SK-N-SH treated with all-trans-retinoic acid at 6 μM for 48 hours (cell line): ENCODE measurements at regions not wholly inside any gene's neighbourhood (a gene's known extent, or its start where the extent isn't known, plus 50 kb on each side); places are given as distances from the start of the nearest gene placed in this dataset.

Experiments used
- ATAC-seq: fragments of 200-7000 bp; cut with Tn5 transposase; 3 replicates; pipeline ENCODE4 v1.9.1; 2020; ENCODE audit warnings: mild to moderate bottlenecking, moderate library complexity
- ARNTL ChIP-seq: fragments of 450-650 bp; formaldehyde crosslinking; IDR thresholded peaks from 2 replicates; pipeline ENCODE4 v1.5.0; 2020; ENCODE audit warnings: low read depth, mild to moderate bottlenecking, moderate library complexity, borderline replicate concordance
- BACH2 ChIP-seq: fragments of 250-450 bp; sonication (Bioruptor Pico); IDR thresholded peaks from 2 replicates; pipeline ENCODE4 v1.9.0; 2021; ENCODE audit warnings: mild to moderate bottlenecking, borderline replicate concordance
- CSDC2 ChIP-seq: fragments of 250-450 bp; sonication (Bioruptor Pico); IDR thresholded peaks from 2 replicates; pipeline ENCODE4 v1.5.0; 2020; ENCODE audit warnings: mild to moderate bottlenecking, moderate library complexity
- ESRRG ChIP-seq: fragments of 250-450 bp; sonication (Bioruptor Pico); IDR thresholded peaks from 2 replicates; pipeline ENCODE4 v1.6.1; 2021; ENCODE audit warnings: mild to moderate bottlenecking
- GLIS3 ChIP-seq: fragments of 250-450 bp; sonication (Bioruptor Pico); IDR thresholded peaks from 2 replicates; pipeline ENCODE4 v1.5.0; 2020; ENCODE audit warnings: mild to moderate bottlenecking, moderate library complexity
- ISL1 ChIP-seq: fragments of 250-450 bp; sonication (Bioruptor Pico); IDR thresholded peaks from 2 replicates; pipeline ENCODE4 v2.1.2; 2022; ENCODE audit warnings: mild to moderate bottlenecking, moderate library complexity
- OSR1 ChIP-seq: fragments of 250-450 bp; sonication (Bioruptor Pico); IDR thresholded peaks from 2 replicates; pipeline ENCODE4 v1.8.0; 2022; ENCODE audit warnings: moderate library complexity, mild to moderate bottlenecking, inconsistent platforms
- PATZ1 ChIP-seq: fragments of 250-450 bp; sonication (Bioruptor Pico); IDR thresholded peaks from 2 replicates; pipeline ENCODE4 v1.8.0; 2020; ENCODE audit warnings: mild to moderate bottlenecking, moderate library complexity, borderline replicate concordance
- POU6F1 ChIP-seq: fragments of 250-450 bp; sonication (Bioruptor Pico); IDR thresholded peaks from 2 replicates; pipeline ENCODE4 v1.8.0; 2021; ENCODE audit warnings: low read depth, mild to moderate bottlenecking, moderate library complexity, borderline replicate concordance
- PPARA ChIP-seq: fragments of 250-450 bp; sonication (Bioruptor Pico); IDR thresholded peaks from 2 replicates; pipeline ENCODE4 v1.5.0; 2020; ENCODE audit warnings: mild to moderate bottlenecking, borderline replicate concordance
- RARB ChIP-seq: fragments of 250-450 bp; sonication (Bioruptor Pico); IDR thresholded peaks from 2 replicates; pipeline ENCODE4 v1.8.0; 2021; ENCODE audit warnings: mild to moderate bottlenecking, moderate library complexity
- SNAI2 ChIP-seq: fragments of 250-450 bp; sonication (Bioruptor Pico); IDR thresholded peaks from 2 replicates; pipeline ENCODE4 v1.5.0; 2020; ENCODE audit warnings: mild to moderate bottlenecking, moderate library complexity
- TOX ChIP-seq: fragments of 250-450 bp; sonication (Bioruptor Pico); IDR thresholded peaks from 2 replicates; pipeline ENCODE4 v1.8.0; 2021; ENCODE audit warnings: mild to moderate bottlenecking, moderate library complexity, borderline replicate concordance
- ZFP3 ChIP-seq: fragments of 250-450 bp; sonication (Bioruptor Pico); IDR thresholded peaks from 2 replicates; pipeline ENCODE4 v1.5.0; 2020; ENCODE audit warnings: mild to moderate bottlenecking, moderate library complexity
- ZFP30 ChIP-seq: fragments of 450-650 bp; formaldehyde crosslinking; IDR thresholded peaks from 2 replicates; pipeline ENCODE4 v1.5.0; 2022; ENCODE audit warnings: mild to moderate bottlenecking, moderate library complexity
- ZNF565 ChIP-seq: fragments of 450-650 bp; formaldehyde crosslinking; conservative IDR thresholded peaks from 2 replicates; pipeline ENCODE4 v1.5.0; 2020; ENCODE audit warnings: low read depth, mild to moderate bottlenecking, moderate library complexity
- ZNF70 ChIP-seq: fragments of 450-650 bp; formaldehyde crosslinking; IDR thresholded peaks from 2 replicates; pipeline ENCODE4 v1.5.0; 2020; ENCODE audit warnings: mild to moderate bottlenecking, moderate library complexity
- ZNF8 ChIP-seq: fragments of 450-650 bp; formaldehyde crosslinking; IDR thresholded peaks from 2 replicates; pipeline ENCODE4 v1.5.0; 2020; ENCODE audit warnings: mild to moderate bottlenecking, moderate library complexity
- TF ChIP-seq, protein P1 (sequence below): fragments of 250-450 bp; sonication (Bioruptor Pico); IDR thresholded peaks from 2 replicates; pipeline ENCODE4 v1.5.1; 2020; ENCODE audit warnings: low read depth, mild to moderate bottlenecking, moderate library complexity
- TF ChIP-seq, protein P2 (sequence below): fragments of 250-450 bp; sonication (Bioruptor Pico); IDR thresholded peaks from 2 replicates; pipeline ENCODE4 v1.5.1; 2021; ENCODE audit warnings: mild to moderate bottlenecking, moderate library complexity

DNA sequence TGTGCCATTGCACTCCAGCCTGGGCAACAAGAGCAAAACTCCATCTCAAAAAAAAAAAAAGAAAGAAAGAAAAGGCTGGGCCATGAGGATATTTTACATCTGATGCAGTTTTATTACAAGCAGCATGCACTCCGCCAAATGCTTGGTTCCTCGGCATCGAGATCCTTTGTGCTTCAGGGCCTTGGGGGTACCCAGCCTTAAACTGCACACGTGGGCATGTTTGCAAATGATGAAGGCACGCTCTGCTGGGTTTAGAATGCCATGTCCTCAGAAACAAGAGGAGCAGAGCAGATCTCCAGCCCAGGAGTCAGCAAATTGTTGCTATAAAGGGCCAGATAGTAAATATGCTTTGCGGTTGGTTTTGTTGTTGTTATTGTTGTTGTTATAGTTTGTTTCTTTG lies 153.2 kb downstream of the KATNIP start:
- no peak for ATAC-seq
- TF ChIP-seq ESRRG (CRISPR knock-in tag), result no peak
- TF ChIP-seq ISL1 (CRISPR knock-in tag), result no peak
- TF ChIP-seq POU6F1 (CRISPR knock-in tag), result no peak
- no peak for TF ChIP-seq ZNF8
- TF ChIP-seq ZNF70 (CRISPR knock-in tag), result no peak
- TF ChIP-seq, protein P1, sequence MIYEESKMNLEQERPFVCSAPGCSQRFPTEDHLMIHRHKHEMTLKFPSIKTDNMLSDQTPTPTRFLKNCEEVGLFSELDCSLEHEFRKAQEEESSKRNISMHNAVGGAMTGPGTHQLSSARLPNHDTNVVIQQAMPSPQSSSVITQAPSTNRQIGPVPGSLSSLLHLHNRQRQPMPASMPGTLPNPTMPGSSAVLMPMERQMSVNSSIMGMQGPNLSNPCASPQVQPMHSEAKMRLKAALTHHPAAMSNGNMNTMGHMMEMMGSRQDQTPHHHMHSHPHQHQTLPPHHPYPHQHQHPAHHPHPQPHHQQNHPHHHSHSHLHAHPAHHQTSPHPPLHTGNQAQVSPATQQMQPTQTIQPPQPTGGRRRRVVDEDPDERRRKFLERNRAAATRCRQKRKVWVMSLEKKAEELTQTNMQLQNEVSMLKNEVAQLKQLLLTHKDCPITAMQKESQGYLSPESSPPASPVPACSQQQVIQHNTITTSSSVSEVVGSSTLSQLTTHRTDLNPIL, result no peak
- TF ChIP-seq GLIS3 (CRISPR knock-in tag), result no peak
- TF ChIP-seq ZNF565 (CRISPR knock-in tag), result no peak
- no peak for TF ChIP-seq PATZ1 (CRISPR knock-in tag)
- no peak for TF ChIP-seq ARNTL
- TF ChIP-seq ZFP3, result no peak
- TF ChIP-seq, protein P2, sequence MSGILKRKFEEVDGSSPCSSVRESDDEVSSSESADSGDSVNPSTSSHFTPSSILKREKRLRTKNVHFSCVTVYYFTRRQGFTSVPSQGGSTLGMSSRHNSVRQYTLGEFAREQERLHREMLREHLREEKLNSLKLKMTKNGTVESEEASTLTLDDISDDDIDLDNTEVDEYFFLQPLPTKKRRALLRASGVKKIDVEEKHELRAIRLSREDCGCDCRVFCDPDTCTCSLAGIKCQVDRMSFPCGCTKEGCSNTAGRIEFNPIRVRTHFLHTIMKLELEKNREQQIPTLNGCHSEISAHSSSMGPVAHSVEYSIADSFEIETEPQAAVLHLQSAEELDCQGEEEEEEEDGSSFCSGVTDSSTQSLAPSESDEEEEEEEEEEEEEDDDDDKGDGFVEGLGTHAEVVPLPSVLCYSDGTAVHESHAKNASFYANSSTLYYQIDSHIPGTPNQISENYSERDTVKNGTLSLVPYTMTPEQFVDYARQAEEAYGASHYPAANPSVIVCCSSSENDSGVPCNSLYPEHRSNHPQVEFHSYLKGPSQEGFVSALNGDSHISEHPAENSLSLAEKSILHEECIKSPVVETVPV (CRISPR knock-in tag), result no peak
- no peak for TF ChIP-seq BACH2 (CRISPR knock-in tag)
- TF ChIP-seq TOX, result no peak
- no peak for TF ChIP-seq OSR1 (CRISPR knock-in tag)

- TF ChIP-seq OSR1 (CRISPR knock-in tag), result no peak
- TF ChIP-seq, protein P2 (CRISPR knock-in tag), result no peak
- no peak for TF ChIP-seq PATZ1 (CRISPR knock-in tag)
- no peak for TF ChIP-seq TOX
- no peak for TF ChIP-seq RARB (CRISPR knock-in tag)
- TF ChIP-seq BACH2 (CRISPR knock-in tag), result no peak
- TF ChIP-seq PPARA (CRISPR knock-in tag), result no peak
- TF ChIP-seq ARNTL, result no peak
- TF ChIP-seq SNAI2 (CRISPR knock-in tag), result no peak
- no peak for TF ChIP-seq ZNF8
- TF ChIP-seq, protein P1, result no peak
- no peak for TF ChIP-seq ZNF565 (CRISPR knock-in tag)
- TF ChIP-seq ZFP30 (CRISPR knock-in tag), result no peak
- no peak for TF ChIP-seq CSDC2
- TF ChIP-seq POU6F1 (CRISPR knock-in tag), result no peak
- TF ChIP-seq GLIS3 (CRISPR knock-in tag), result no peak
- no peak for TF ChIP-seq ZNF70 (CRISPR knock-in tag)
- peak; percentile 37; the same call in 2 of the 3 replicates for ATAC-seq
These were observed 153.6 kb downstream of the KATNIP start for GRCh38 chr16:27703545-27703944.
